ENCODE measurements at regions not wholly inside any gene's neighbourhood (a gene's known extent, or its start where the extent isn't known, plus 50 kb on each side); places are given as distances from the start of the nearest gene placed in this dataset.

DNA sequence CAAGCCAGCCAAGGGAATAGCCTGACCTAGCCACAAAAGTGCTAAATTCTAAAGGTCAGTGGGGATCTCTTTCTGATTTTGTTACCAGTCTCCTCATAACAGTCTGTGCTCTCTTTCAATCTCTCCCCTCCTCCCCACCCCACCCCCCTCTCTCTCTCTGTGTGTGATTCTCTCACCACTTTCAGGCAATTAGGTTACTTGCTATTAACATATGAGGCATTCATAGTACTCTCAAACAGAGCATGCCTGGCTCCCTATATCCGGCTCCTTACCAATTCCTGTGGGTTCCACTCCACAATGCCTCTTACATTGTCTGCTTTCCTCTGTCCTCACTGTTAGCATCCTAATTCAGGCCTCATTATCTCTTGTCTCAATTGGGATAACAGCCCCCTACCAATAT lies 464.3 kb upstream of the DEPDC1 start:
- DNase-seq (ENCODE audit: low read depth, low spot score) = no peak
- in situ Hi-C loops (cut with HindIII; ENCODE audit: low pct_unique_long_range_greater_than_20kb, low sequenced_read_pairs) = no loop called here

DNA sequence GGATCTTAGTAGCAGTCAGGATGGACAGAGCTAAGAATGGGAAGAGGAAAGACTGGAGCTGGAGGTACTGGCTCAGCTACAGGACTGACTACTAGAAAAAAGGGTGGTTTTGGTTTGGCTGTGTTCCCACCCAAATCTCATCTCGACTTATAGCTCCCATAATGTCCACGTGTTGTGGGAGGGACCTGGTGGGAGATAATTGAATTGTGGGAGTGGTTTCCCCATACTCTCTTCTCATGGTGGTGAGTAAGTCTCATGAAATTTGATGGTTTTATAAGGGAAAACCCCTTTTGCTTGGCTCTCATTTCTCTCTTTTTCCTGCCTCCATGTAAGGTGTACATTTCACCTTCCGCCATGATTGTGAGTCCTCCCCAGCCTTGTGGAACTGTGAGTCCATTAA lies 466.5 kb upstream of the DEPDC1 start:
- in situ Hi-C loops (cut with HindIII; ENCODE audit: low pct_unique_long_range_greater_than_20kb, low sequenced_read_pairs) = no loop called here
- DNase-seq (ENCODE audit: low read depth, low spot score) = no peak

DNA sequence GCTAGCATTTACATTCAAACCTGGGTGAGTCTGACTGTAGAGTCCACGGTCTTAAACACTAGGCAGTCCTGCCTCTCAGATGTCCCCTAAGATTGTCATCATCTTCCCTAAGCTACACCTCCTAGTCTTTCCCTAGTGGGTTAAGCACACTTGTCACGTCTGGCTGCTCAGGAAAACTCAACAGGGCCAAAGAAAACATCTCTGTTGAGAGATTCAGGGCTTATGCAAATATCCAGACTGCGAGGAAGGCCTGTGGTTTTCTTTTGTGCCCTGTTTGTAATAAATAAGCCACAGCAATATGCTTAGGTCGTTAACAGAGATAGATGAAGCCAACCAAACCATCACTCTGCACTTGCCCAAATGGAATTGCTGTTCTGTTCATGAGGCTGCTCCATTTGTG lies 472.6 kb upstream of the DEPDC1 start:
- DNase-seq (ENCODE audit: low read depth, low spot score) = no peak

DNA sequence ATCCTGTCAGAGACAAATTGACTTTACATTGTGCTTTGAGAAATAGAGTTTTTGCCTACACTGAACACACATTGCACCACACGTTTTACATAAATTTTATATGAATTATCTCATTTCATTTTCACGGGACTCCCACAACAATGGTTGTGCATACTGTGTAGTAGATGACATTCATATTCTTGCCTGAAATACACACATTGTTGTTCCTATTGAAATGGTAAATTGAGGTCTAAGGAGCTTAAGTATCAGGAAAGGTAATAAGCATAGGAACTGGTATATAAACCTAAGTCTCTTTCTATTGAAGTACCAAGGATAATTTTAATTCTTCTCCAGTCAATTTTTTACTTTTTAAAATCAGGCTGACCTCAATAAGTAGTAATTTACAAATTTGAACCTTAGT lies 473.7 kb upstream of the DEPDC1 start:
- in situ Hi-C loops (cut with HindIII; ENCODE audit: low pct_unique_long_range_greater_than_20kb, low sequenced_read_pairs) = no loop called here
- no peak for DNase-seq (ENCODE audit: low read depth, low spot score)

More for the DNA sequence above, 472.6 kb upstream of the DEPDC1 start:
- in situ Hi-C loops (cut with HindIII; ENCODE audit: low pct_unique_long_range_greater_than_20kb, low sequenced_read_pairs) = no loop called here

DNA sequence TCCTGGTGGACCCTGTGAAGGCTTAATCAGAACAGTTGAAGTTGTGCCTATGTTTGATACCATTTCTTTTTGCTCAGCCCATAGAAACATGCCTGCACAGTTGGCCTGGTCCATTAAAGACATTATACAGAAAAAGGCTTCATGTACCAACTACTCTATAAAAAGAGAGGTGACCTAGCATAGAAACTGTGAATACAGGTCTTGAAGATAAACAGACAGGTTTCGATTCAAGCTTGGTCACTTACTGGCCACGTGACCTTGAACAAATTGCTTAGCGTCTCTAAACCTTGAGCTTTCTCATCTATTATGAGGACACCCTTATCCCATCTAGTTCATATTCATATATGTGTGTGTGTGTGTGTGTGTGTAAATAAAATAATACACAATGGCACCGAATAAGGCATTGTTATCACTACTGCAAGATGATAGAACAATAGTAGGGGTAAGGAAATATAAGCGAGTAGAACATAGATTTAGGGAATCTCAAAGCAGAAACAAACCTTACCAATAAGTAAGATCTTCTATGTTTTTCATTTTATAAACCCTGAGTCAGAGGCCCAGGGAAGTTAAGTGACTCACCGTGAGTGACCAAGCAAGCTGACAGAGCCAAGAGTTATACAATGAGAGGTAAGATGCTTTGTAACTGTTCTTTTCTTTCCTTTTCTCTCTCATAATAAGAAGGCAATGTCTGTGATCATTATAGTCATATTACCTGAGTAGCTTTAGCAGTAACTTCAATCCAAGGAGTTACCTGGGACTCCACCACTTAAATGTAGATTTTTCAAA lies 476.8 kb upstream of the DEPDC1 start:
- no peak for DNase-seq (ENCODE audit: low read depth, low spot score)
- in situ Hi-C loops (cut with HindIII; ENCODE audit: low pct_unique_long_range_greater_than_20kb, low sequenced_read_pairs) = no loop called here

DNA sequence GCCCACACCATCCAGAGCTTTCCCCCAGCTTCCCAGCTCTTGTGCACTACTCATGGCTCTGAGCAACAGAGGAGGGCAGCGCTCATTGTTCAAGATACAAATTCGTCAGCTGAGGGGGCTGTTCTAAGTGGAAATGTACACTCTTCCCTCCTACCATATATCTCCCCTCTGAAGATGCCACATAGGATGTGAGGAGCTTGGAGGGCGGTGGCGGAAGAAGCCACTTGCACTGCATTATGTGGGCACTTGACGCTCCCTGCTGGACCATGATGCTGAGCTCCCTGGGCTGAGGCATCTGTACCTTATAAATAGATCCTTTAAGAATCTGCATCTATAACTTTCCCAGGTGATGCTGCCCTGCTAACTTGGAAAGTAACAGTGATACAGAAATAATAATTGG lies 477.6 kb upstream of the DEPDC1 start:
- DNase-seq (ENCODE audit: low read depth, low spot score) = no peak
- in situ Hi-C loops (cut with HindIII; ENCODE audit: low pct_unique_long_range_greater_than_20kb, low sequenced_read_pairs) = no loop called here

DNA sequence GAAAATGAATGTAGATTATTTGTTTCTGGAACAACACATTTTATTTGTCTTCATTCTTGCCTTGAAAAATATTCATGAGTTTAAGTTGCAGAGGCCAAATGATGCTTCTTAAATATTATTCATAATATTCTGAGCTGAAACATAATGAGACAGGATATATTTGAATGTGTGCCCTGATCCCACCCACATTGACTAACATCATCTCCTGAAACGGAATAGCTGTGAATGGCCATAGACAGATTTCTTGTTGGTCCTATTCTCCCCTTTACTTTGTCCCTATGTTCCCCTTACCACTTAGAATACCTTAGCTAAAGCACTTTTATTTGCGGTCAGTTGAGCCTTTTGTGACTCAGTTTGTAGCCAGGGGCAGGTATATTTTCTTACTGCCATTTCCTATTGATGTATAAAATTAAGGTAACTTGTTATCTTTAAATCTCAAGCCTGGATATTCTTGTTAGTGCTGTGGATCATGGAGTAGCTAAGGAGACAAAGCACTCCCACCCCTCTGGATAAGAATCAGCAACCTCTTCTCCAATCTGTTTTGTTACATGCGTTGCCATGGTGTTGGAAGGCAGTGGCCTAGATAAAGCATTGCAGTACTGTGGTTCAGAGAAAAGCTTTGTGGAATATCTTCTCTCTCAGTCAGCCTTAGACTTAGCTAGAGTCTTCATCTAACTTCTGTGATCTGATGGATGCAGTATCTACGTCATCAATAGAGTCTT lies 478.5 kb upstream of the DEPDC1 start:
- in situ Hi-C loops (cut with HindIII; ENCODE audit: low pct_unique_long_range_greater_than_20kb, low sequenced_read_pairs) = no loop called here
- no peak for DNase-seq (ENCODE audit: low read depth, low spot score)

DNA sequence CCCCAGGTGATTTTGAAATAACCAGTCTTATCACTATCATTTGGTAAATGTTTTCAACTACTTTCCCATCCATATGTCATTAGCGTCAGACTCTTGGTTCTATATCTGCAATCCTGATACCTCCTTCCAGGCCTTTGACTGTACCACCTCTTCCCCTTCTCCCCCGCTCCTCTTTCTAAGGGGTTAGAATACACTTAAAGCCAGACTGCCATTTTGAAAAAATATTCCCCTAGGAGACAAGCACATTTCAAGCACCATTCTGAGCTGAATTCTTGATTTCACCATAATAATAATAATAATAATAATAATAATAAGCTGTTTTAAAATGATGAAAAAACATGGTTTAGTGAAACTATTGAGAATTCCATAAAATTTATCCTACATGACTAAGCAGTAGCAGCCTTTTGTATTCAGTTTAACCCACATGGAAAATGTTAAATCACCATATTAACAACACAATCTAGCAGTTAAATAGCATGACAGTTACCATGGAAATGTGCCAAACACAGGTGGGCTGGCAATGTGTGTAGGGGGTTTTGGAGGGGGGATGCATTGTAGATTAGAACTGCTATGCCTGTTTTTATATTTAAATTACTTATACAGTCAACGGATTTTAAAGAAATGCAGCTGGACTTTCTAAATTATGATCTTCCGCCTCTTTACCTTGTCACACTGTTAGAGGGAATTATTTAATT lies 480.2 kb upstream of the DEPDC1 start:
- in situ Hi-C loops (cut with HindIII; ENCODE audit: low pct_unique_long_range_greater_than_20kb, low sequenced_read_pairs) = no loop called here
- DNase-seq (ENCODE audit: low read depth, low spot score) = no peak

DNA sequence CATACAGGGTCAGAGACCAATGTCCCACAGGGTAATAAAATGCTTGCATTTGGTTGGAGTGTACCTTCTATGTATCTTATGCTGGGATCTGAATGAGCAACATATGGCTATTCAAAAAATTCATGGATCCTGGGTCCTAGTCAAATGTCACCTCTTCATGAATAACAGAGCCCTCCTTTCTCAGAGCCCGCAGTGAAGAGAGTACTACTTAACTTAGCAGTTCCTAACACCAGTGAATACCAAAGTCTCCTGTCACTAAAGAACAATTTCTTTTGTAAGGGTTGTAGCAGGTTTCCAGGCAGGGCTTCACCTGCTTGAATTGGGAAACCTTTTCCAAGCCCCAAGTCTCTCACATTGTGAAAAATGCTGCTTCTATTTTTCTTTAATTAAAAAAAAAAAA lies 483.0 kb upstream of the DEPDC1 start:
- in situ Hi-C loops (cut with HindIII; ENCODE audit: low pct_unique_long_range_greater_than_20kb, low sequenced_read_pairs) = no loop called here
- DNase-seq (ENCODE audit: low read depth, low spot score) = no peak

DNA sequence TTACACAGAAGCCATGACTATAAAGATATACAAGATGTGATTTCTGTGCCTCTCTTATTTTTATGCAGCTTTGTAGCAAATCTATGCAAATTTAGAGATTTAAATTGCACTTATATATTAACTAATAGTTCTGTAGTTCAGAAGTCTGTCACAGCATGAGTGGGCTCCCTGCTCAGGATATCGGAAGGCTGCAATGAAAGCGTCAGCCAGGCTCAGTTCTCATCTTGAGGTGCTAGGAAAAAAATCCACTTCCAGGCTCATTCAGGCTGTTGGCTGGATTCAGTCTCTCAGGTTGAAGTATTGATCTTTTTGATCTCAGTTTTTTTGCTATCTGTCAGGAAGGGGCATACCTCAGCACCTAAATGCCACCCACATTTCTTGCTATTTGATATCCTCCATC lies 487.4 kb upstream of the DEPDC1 start:
- in situ Hi-C loops (cut with HindIII; ENCODE audit: low pct_unique_long_range_greater_than_20kb, low sequenced_read_pairs) = no loop called here
- no peak for DNase-seq (ENCODE audit: low read depth, low spot score)

DNA sequence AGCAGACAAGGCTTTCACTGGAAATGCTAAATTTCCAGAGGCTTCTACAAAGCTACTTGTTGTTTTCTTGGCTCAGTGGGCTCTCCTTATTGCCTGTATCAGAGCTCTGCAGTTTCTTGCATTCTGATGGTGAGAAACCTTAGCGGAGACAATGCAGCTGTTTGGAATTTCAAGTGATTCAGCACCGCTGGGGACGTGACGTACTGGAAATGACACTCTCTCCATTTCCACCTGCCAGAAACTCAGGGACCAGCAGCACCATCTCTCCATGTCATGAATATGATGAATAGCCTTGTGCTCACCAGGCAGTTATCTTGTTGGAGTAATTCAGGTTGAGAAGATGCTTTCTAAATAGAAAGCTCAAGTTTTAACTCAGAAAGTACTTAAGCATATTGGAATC lies 497.2 kb upstream of the DEPDC1 start:
- in situ Hi-C loops (cut with HindIII; ENCODE audit: low pct_unique_long_range_greater_than_20kb, low sequenced_read_pairs) = no loop called here
- DNase-seq (ENCODE audit: low read depth, low spot score) = no peak

DNA sequence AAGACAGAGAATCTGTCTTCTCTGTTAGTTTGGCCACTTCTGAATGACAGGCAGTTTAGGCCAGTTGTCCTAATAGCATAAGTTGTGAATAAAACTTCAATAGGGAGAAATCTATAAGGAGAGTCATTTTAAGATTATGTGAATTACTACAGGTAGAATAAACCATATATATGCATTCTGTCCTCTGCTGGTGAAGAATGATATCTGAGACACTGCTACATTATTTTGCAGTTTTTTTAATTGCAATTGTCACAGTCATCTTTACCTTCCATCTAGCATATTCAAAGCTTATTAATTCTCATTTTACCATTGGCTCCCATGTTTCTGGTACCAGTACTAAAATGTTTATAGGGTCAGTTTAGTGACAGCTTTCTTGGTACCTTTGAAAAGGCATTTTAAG lies 519.6 kb upstream of the DEPDC1 start:
- in situ Hi-C loops (cut with HindIII; ENCODE audit: low pct_unique_long_range_greater_than_20kb, low sequenced_read_pairs) = no loop called here

DNA sequence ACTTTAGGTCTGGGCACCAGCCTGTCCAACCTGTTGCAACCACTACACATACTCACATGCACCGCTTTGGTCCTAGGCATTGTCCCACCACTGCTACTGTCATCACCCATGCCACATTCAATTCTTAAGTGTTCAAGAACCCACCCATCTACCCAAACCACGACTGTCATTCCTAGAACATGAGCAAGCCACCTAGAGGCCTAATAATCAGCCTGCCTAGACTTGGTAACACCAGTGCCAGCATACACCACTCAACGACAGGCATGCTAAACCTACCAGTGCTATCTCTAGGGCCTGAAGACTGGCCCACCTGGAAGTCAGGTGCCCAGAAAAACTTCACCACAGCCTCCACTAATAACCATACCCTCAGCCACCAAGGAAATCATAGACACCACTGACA lies 532.8 kb upstream of the DEPDC1 start:
- in situ Hi-C loops (cut with HindIII; ENCODE audit: low pct_unique_long_range_greater_than_20kb, low sequenced_read_pairs) = no loop called here
- no peak for DNase-seq (ENCODE audit: low read depth, low spot score)

More for the DNA sequence above, 519.6 kb upstream of the DEPDC1 start:
- no peak for DNase-seq (ENCODE audit: low read depth, low spot score)

DNA sequence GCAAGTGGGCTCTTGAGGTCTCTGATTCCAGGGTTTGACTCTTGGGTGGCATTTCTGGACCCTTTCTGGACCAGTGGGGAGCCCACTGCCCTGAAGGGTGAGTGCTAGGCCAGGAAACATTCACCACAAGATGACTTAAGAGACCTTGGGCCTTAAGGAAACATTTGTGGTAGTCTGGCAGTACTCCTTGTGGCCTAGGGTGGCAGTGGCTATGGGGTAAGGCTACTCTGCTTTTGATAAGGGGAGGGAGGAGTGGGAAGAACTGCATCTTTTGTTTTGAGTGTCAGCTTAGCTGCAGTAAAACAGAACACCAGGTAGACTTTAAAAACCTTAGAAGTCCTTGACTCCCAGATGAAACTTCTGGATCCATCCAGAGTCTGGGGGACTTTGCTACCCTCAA lies 529.3 kb upstream of the LRRC7 start:
- DNase-seq (ENCODE audit: low read depth, low spot score) = no peak
- in situ Hi-C loops (cut with HindIII; ENCODE audit: low pct_unique_long_range_greater_than_20kb, low sequenced_read_pairs) = no loop called here

DNA sequence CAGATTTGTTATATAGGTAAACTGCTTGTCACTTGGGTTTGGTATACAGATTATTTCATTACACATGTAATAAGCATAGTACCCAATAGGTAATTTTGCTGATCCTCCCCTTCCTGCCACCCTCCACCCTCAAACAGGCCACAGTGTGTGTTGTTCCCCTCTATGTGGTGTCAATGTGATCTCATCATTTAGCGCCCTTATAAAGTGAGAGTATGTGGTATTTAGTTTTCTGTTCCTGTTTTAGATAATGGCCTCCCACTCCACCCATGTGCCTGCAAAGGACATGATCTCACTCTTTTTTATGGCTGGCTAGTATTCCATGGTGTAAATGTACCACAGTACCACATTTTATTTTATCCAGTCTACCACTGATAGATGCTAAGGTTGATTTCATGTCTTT lies 522.1 kb upstream of the LRRC7 start:
- no peak for DNase-seq (ENCODE audit: low read depth, low spot score)
- in situ Hi-C loops (cut with HindIII; ENCODE audit: low pct_unique_long_range_greater_than_20kb, low sequenced_read_pairs) = no loop called here

DNA sequence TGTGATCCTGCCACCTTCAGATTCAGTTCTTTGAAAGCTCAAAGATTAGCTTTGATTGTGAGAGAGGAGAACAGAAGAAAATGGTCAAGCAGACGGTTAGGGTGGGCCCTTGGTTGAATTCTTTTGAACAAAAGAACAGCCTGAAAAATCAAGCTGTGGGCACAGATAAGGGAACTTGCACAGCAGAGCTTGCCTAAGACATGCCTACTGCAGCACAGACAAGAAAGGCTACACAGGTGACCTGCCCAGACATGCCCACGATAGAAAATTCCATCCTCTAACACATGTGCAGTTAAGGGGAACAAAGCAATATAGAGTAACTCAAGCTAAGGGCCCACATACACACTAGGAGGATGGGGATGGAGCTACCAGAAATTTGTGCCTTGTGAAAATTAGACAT lies 512.5 kb upstream of the LRRC7 start:
- in situ Hi-C loops (cut with HindIII; ENCODE audit: low pct_unique_long_range_greater_than_20kb, low sequenced_read_pairs) = no loop called here
- DNase-seq (ENCODE audit: low read depth, low spot score) = no peak

DNA sequence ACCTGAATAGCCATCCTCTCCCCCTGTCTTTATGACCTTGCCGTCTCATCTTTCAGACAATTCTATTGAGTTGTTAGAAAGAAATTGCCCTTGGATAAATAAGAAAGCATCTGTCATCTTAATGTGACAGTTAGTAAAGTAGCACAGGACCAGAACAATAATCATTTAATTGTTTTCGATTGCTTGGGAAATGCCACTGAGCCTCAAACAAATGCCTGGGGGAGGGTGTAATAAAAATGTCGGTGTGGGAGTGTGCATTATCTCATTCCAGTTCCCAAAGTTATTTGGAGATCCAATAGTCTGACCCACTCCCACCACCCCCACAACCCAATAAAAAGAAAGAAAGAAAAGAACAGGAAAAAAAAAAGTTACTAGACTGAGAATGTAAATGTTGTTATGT lies 509.3 kb upstream of the LRRC7 start:
- in situ Hi-C loops (cut with HindIII; ENCODE audit: low pct_unique_long_range_greater_than_20kb, low sequenced_read_pairs) = no loop called here
- DNase-seq (ENCODE audit: low read depth, low spot score) = no peak

DNA sequence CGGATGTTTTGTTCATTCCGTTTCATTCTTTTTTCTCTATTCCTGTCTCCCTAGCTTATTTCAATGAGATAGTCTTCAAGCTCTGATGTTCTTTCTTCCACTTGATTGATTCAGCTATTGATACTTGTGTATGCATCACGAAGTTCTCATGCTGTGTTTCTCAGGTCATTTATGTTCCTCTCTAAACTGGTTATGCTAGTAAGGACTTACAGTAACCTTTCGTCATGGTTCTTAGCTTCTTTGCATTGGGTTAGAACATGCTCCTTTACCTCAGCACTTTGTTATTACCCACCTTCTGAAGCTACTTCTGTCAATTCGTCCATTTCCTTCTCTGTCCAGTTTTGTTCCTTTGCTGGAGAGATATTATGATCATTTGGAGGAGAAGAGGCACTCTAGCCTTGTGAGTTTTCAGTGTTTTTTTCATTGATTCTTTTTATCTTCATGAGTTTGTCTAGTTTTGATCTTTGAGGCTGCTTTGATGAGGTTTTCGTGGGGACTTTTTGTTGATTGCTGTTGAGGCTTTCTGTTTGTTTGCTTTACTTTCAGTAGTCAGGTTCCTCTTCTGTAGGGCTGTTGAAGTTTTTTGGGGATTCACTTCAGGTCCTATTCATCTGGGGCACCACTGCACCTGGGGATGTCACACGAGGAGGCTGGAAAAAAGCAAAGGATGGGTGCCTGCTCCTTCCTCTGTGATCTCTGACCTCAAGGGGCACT lies 496.9 kb upstream of the LRRC7 start:
- in situ Hi-C loops (cut with HindIII; ENCODE audit: low pct_unique_long_range_greater_than_20kb, low sequenced_read_pairs) = no loop called here
- DNase-seq (ENCODE audit: low read depth, low spot score) = no peak
